ENCODE measurements at regions not wholly inside any gene's neighbourhood (a gene's known extent, or its start where the extent isn't known, plus 50 kb on each side); places are given as distances from the start of the nearest gene placed in this dataset.

- TF ChIP-seq CTCF (IDR thresholded peaks at IDR 0.05) = no peak
- TF ChIP-seq EZH2 (IDR thresholded peaks at IDR 0.05; ENCODE audit: borderline replicate concordance, insufficient read depth, low read depth, low read length, poor library complexity, severe bottlenecking) = no peak
Observed at GRCh38 chr1:108316545-108316944, 72.7 kb upstream of the NBPF4 start.
